HEK293 (cell line): ENCODE measurements at regions not wholly inside any gene's neighbourhood (a gene's known extent, or its start where the extent isn't known, plus 50 kb on each side); places are given as distances from the start of the nearest gene placed in this dataset.

Source experiments
- CTCF ChIA-PET: fragments of 350-600 bp; formaldehyde crosslinking; extraction: SDS; loops from one replicate; lab custom pipeline; 2021; ENCODE audit warnings: antibody characterized with exemption; lab: Yijun Ruan, JAX
- POLR2A ChIA-PET: fragments of 300-600 bp; formaldehyde crosslinking; extraction: SDS; loops from one replicate; lab custom pipeline; 2020; ENCODE audit warnings: antibody characterized with exemption, inconsistent platforms; lab: Yijun Ruan, JAX
- H3K27ac ChIP-seq: fragments of 200-500 bp; sonication (Bioruptor generic); 2 replicates; pipeline ENCODE4 v1.5.1; 2014; ENCODE audit warnings: low read depth, low read length, control low read depth, inconsistent platforms; ENCODE audit errors: extremely low read depth
- H3K36me3 ChIP-seq, 2 experiments: fragments of 200-500 bp in 1 of 2; sonication (Bioruptor generic) in 1 of 2; 1 replicate in 1 of 2; 2 replicates in 1 of 2; pipeline ENCODE4 v1.5.1; 2014 to 2017; ENCODE audit warnings: inconsistent platforms in 2 of 2, low read length in 2 of 2; ENCODE audit not compliant: control insufficient read depth in 2 of 2, insufficient read depth in 1 of 2
- H3K4me1 ChIP-seq: fragments of 200-500 bp; sonication (Bioruptor generic); 2 replicates; pipeline ENCODE4 v1.5.1; 2014; ENCODE audit warnings: mild to moderate bottlenecking, low read length, inconsistent platforms; ENCODE audit not compliant: control insufficient read depth, insufficient read depth
- H3K4me3 ChIP-seq: 2 replicates; pipeline ENCODE4 v1.5.1; 2011; ENCODE audit warnings: low read depth, mild to moderate bottlenecking, control low read depth, low read length, moderate library complexity
- H3K9me3 ChIP-seq: fragments of 200-500 bp; sonication (Bioruptor generic); 2 replicates; pipeline ENCODE4 v1.5.1; 2014; ENCODE audit warnings: low read depth, low read length, inconsistent platforms; ENCODE audit not compliant: control insufficient read depth, insufficient read depth
- CTCF ChIP-seq: fragments of 450-650 bp; formaldehyde crosslinking; IDR thresholded peaks from 2 replicates; pipeline ENCODE4 v1.5.1; 2016; ENCODE audit warnings: missing biosample characterization, missing genetic modification characterization
- KLF8 ChIP-seq: fragments of 450-650 bp; formaldehyde crosslinking; IDR thresholded peaks from 2 replicates; pipeline ENCODE4 v1.5.1; 2016; ENCODE audit warnings: missing biosample characterization, missing genetic modification characterization
- PRDM10 ChIP-seq: fragments of 450-650 bp; formaldehyde crosslinking; IDR thresholded peaks from 2 replicates; pipeline ENCODE4 v1.5.1; 2016; ENCODE audit warnings: missing biosample characterization, missing genetic modification characterization
- TRIM28 ChIP-seq: IDR thresholded peaks from 2 replicates; pipeline ENCODE4 v1.6.1; 2011; ENCODE audit warnings: low read length, control low read depth, borderline replicate concordance
- ZBTB21 ChIP-seq: fragments of 450-650 bp; formaldehyde crosslinking; IDR thresholded peaks from 2 replicates; pipeline ENCODE4 v1.5.1; 2017; ENCODE audit warnings: missing biosample characterization, missing genetic modification characterization
- ZBTB6 ChIP-seq: fragments of 450-650 bp; formaldehyde crosslinking; IDR thresholded peaks from 2 replicates; pipeline ENCODE4 v1.5.1; 2017; ENCODE audit warnings: missing biosample characterization, missing genetic modification characterization
- ZNF121 ChIP-seq: fragments of 450-650 bp; formaldehyde crosslinking; IDR thresholded peaks from 2 replicates; pipeline ENCODE4 v1.5.1; 2016; ENCODE audit warnings: missing biosample characterization, missing genetic modification characterization
- ZNF202 ChIP-seq: fragments of 450-650 bp; formaldehyde crosslinking; IDR thresholded peaks from 2 replicates; pipeline ENCODE4 v1.5.1; 2016; ENCODE audit warnings: missing biosample characterization, missing genetic modification characterization, borderline replicate concordance
- ZNF311 ChIP-seq: fragments of 450-650 bp; formaldehyde crosslinking; IDR thresholded peaks from 2 replicates; pipeline ENCODE4 v1.5.1; 2017; ENCODE audit warnings: missing biosample characterization, missing genetic modification characterization, borderline replicate concordance
- ZNF423 ChIP-seq: fragments of 450-650 bp; formaldehyde crosslinking; IDR thresholded peaks from 2 replicates; pipeline ENCODE4 v1.5.1; 2016; ENCODE audit warnings: missing biosample characterization, missing genetic modification characterization
- ZNF621 ChIP-seq: fragments of 450-650 bp; formaldehyde crosslinking; IDR thresholded peaks from 2 replicates; pipeline ENCODE4 v1.5.1; 2017; ENCODE audit warnings: missing biosample characterization, missing genetic modification characterization
- ZNF626 ChIP-seq: fragments of 450-650 bp; sonication (Bioruptor Pico); formaldehyde crosslinking; IDR thresholded peaks from 2 replicates; pipeline ENCODE4 v1.5.1; 2018; ENCODE audit warnings: missing biosample characterization, missing genetic modification characterization, inconsistent platforms
- ZNF654 ChIP-seq: fragments of 450-650 bp; formaldehyde crosslinking; IDR thresholded peaks from 2 replicates; pipeline ENCODE4 v1.5.1; 2016; ENCODE audit warnings: low read depth, missing biosample characterization, missing genetic modification characterization
- ZNF791 ChIP-seq: fragments of 450-650 bp; formaldehyde crosslinking; IDR thresholded peaks from 2 replicates; pipeline ENCODE4 v1.5.1; 2016; ENCODE audit warnings: missing biosample characterization, missing genetic modification characterization
- TF ChIP-seq, protein P1 (sequence below): fragments of 450-650 bp; formaldehyde crosslinking; IDR thresholded peaks from 2 replicates; pipeline ENCODE4 v1.5.1; 2016; ENCODE audit warnings: missing biosample characterization, missing genetic modification characterization, borderline replicate concordance
- TF ChIP-seq, protein P2 (sequence below): fragments of 450-650 bp; formaldehyde crosslinking; conservative IDR thresholded peaks from 2 replicates; pipeline ENCODE4 v1.5.1; 2016; ENCODE audit warnings: low read depth, missing biosample characterization, missing genetic modification characterization

GRCh38 chr5:57889558-57889957 is 406.9 kb upstream of the ACTBL2 start:
- TF ChIP-seq ZNF654 (tag by site-specific recombination) (peak; percentile 22), ZNF621 (tag by site-specific recombination) (no peak), CTCF (peak; percentile 58; the same call in 1 of the 2 replicates)
- ChIA-PET POLR2A (interaction anchor here (1.0 kb wide), 1 partner anchor 571 kb away, joined by 4 read pairs; no protein-coding TSS in a partner anchor), CTCF (interaction anchor here (0.6 to 1.0 kb wide), 2 partner anchors 137 to 569 kb away, joined by 3 to 4 read pairs; no protein-coding TSS in a partner anchor)

DNA sequence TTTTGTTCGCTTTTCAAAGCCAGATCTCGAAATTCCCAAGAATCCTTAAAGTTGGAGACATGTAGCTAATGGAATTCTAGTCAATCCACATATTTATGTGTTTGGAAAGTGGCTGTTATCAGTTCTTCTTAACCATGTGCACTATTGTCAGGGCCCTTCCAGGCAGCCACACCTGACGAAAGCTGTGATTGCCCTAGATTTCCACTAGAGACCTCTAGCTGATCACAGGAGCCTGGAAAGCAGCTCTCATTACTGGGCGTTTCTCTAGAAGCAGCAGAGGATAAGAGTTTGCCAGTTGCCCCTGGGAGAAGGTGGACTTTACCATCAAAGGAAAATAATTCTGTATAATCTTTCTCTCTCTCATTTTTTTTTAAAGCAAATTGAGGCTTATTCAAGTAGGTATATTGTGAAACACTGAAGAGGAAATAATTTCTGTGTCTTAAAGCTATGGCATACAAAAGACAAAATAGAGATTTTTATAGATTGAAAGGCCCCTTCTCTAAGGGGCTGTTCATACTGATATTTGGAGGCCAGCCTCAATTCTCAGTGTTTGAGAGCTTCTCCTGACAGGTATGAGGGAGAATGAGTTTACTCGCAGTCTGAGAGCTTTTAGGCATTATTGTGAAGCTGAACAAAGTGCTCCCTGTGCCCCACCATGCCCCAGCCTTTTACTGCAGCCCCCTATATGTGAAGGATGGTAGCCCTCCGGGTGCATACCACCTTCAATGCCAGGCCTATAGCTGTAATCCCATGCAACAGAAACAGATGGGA is 405.4 kb upstream of the ACTBL2 start:
- H3K36me3 ChIP-seq, result no peaks in the 10 kb centered on the region
- H3K9me3 ChIP-seq, result no peaks in the 10 kb centered on the region
- ChIA-PET CTCF (interaction anchor here (0.5 to 2.8 kb wide), 26 partner anchors 10 to 836 kb away, joined by 3 to 35 read pairs (median 3); partner anchors contain the start of gene PLK2), POLR2A (interaction anchor here (1.4 kb wide), 1 partner anchor 572 kb away, joined by 8 read pairs; the partner anchor contains the start of gene PLK2)
- H3K27ac ChIP-seq, result no peak overlapping the region
- H3K4me1 ChIP-seq, result no peaks in the 10 kb centered on the region
- H3K4me3 ChIP-seq, result no peak overlapping the region
- TF ChIP-seq ZNF121 (no peak), ZNF791 (no peak), KLF8 (no peak), ZNF202 (no peak), PRDM10 (tag by site-specific recombination) (peak; percentile 90), ZBTB6 (tag by site-specific recombination) (no peak), TRIM28 (no peak), ZBTB21 (tag by site-specific recombination) (no peak), ZNF423 (no peak), ZNF311 (tag by site-specific recombination) (no peak), CTCF (peak; percentile 30; the same call in 1 of the 2 replicates), ZNF626 (tag by site-specific recombination) (no peak)
- TF ChIP-seq, protein P1, sequence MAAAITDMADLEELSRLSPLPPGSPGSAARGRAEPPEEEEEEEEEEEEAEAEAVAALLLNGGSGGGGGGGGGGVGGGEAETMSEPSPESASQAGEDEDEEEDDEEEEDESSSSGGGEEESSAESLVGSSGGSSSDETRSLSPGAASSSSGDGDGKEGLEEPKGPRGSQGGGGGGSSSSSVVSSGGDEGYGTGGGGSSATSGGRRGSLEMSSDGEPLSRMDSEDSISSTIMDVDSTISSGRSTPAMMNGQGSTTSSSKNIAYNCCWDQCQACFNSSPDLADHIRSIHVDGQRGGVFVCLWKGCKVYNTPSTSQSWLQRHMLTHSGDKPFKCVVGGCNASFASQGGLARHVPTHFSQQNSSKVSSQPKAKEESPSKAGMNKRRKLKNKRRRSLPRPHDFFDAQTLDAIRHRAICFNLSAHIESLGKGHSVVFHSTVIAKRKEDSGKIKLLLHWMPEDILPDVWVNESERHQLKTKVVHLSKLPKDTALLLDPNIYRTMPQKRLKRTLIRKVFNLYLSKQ (tag by site-specific recombination), result no peak
- TF ChIP-seq, protein P2, sequence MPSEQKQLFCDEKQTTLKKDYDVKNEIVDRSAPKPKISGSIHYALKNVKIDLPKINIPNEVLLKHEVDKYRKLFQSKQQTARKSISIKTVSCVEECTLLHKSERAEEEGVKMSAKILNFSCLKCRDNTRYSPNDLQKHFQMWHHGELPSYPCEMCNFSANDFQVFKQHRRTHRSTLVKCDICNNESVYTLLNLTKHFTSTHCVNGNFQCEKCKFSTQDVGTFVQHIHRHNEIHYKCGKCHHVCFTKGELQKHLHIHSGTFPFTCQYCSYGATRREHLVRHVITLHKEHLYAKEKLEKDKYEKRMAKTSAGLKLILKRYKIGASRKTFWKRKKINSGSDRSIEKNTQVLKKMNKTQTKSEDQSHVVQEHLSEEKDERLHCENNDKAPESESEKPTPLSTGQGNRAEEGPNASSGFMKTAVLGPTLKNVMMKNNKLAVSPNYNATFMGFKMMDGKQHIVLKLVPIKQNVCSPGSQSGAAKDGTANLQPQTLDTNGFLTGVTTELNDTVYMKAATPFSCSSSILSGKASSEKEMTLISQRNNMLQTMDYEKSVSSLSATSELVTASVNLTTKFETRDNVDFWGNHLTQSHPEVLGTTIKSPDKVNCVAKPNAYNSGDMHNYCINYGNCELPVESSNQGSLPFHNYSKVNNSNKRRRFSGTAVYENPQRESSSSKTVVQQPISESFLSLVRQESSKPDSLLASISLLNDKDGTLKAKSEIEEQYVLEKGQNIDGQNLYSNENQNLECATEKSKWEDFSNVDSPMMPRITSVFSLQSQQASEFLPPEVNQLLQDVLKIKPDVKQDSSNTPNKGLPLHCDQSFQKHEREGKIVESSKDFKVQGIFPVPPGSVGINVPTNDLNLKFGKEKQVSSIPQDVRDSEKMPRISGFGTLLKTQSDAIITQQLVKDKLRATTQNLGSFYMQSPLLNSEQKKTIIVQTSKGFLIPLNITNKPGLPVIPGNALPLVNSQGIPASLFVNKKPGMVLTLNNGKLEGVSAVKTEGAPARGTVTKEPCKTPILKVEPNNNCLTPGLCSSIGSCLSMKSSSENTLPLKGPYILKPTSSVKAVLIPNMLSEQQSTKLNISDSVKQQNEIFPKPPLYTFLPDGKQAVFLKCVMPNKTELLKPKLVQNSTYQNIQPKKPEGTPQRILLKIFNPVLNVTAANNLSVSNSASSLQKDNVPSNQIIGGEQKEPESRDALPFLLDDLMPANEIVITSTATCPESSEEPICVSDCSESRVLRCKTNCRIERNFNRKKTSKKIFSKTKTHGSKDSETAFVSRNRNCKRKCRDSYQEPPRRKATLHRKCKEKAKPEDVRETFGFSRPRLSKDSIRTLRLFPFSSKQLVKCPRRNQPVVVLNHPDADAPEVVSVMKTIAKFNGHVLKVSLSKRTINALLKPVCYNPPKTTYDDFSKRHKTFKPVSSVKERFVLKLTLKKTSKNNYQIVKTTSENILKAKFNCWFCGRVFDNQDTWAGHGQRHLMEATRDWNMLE, result no peak

More at GRCh38 chr5:57889558-57889957, 406.9 kb upstream of the ACTBL2 start:
- H3K4me1 ChIP-seq, result no peaks in the 10 kb centered on the region
- no peak overlapping the region for H3K4me3 ChIP-seq
- H3K27ac ChIP-seq, result no peak overlapping the region
- H3K36me3 ChIP-seq, result no peaks in the 10 kb centered on the region
- H3K9me3 ChIP-seq, result no peaks in the 10 kb centered on the region
